Posterior vena cava (tissue), 2 donors: ENCODE measurements at regions not wholly inside any gene's neighbourhood (a gene's known extent, or its start where the extent isn't known, plus 50 kb on each side); places are given as distances from the start of the nearest gene placed in this dataset.
"Not testable (repeated sequence)": the region's sequence is repeated elsewhere in the genome, so short reads cannot be mapped to it uniquely, and the experiment has no call there.

Experiments used
- DNase-seq: peaks from one replicate; pipeline ENCODE4 v3.0.0-alpha.2; 2020; ENCODE audit warnings: low spot score
- intact Hi-C, 2 donors: fragments of 100-400 bp; cut with DNase I; formaldehyde crosslinking; loops; one replicate each; pipeline versions ENCODE4 v1.14.1 to v1.14.2; 2022 to 2023
- donor health status: DM: yes; HTN: yes; CAD: no.
- donor health status: DM: yes; HTN: yes; CAD: no.

GRCh38 chr6:170202416-170203135 lies 88.3 kb downstream of the DLL1 start:
- intact Hi-C loops = no loop called here
- peak; percentile 43 for DNase-seq

GRCh38 chr6:170201361-170201760 lies 89.5 kb downstream of the DLL1 start:
- intact Hi-C loops = no loop called here
- no peak for DNase-seq

GRCh38 chr6:170200458-170200891 lies 90.4 kb downstream of the DLL1 start:
- DNase-seq = no peak
- intact Hi-C loops = no loop called here

GRCh38 chr6:170199716-170200115 lies 91.2 kb downstream of the DLL1 start:
- intact Hi-C loops = no loop called here
- peak; percentile 68 for DNase-seq

GRCh38 chr6:170198298-170198697 lies 92.6 kb downstream of the DLL1 start:
- intact Hi-C loops = no loop called here
- no peak for DNase-seq

GRCh38 chr6:170193326-170193821 lies 97.5 kb downstream of the DLL1 start:
- intact Hi-C loops = no loop called here
- DNase-seq = no peak

GRCh38 chr6:170192905-170193304 lies 98.0 kb downstream of the DLL1 start:
- intact Hi-C loops = no loop called here

GRCh38 chr6:170192101-170192500 lies 98.8 kb downstream of the DLL1 start:
- DNase-seq, intact Hi-C loops: not testable (repeated sequence)

More at GRCh38 chr6:170192905-170193304, 98.0 kb downstream of the DLL1 start:
- no peak for DNase-seq

- intact Hi-C loops = no loop called here
- DNase-seq = no peak
Measured at GRCh38 chr6:170190046-170190445, 100.8 kb downstream of the DLL1 start.

- DNase-seq = peak; percentile 54
- intact Hi-C loops = no loop called here
Measured at GRCh38 chr6:170189236-170189635, 101.6 kb downstream of the DLL1 start.

GRCh38 chr6:170188571-170189001 lies 102.3 kb downstream of the DLL1 start:
- peak; percentile 55 for DNase-seq
- intact Hi-C loops = no loop called here

GRCh38 chr6:170187669-170188566 lies 103.0 kb downstream of the DLL1 start:
- intact Hi-C loops = no loop called here
- peak; percentile 71 for DNase-seq

GRCh38 chr6:170186941-170187668 lies 103.8 kb downstream of the DLL1 start:
- DNase-seq = peak; percentile 73
- intact Hi-C loops = no loop called here

GRCh38 chr6:170186006-170186935 lies 104.6 kb downstream of the DLL1 start:
- DNase-seq = peak; percentile 73
- intact Hi-C loops = no loop called here

GRCh38 chr6:170185175-170185978 lies 105.5 kb downstream of the DLL1 start:
- no peak for DNase-seq
- intact Hi-C loops = no loop called here

GRCh38 chr6:170184316-170184715 lies 106.6 kb downstream of the DLL1 start:
- no peak for DNase-seq
- intact Hi-C loops = no loop called here

GRCh38 chr6:170183521-170183920 lies 107.4 kb downstream of the DLL1 start:
- intact Hi-C loops = no loop called here
- DNase-seq = no peak

GRCh38 chr6:170182781-170183120 lies 108.1 kb downstream of the DLL1 start:
- intact Hi-C loops = no loop called here

More at GRCh38 chr6:170182781-170183120, 108.1 kb downstream of the DLL1 start:
- DNase-seq = peak; percentile 59
